ENCODE measurements at regions not wholly inside any gene's neighbourhood (a gene's known extent, or its start where the extent isn't known, plus 50 kb on each side); places are given as distances from the start of the nearest gene placed in this dataset.

DNA sequence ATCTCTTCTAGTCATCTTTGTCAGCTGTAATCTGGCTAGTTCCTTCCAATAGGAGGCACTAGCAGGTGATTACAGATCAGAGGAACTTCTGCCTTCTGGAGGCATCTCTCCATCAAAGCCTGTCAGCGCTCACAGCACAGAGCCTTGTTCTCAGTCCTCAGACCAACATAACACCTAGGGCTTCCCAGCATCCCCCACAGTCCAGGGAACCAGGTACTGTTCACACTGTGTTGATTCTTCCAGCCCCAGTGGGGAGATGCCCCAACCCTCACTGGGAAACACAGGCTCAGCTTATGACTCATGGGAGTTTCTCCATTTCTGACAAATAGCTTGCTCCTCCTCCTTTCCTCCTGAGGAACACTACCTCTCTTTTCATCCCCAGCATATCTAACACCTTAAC, 601.7 kb downstream of the CBLN2 start:
- TF ChIP-seq HDGF (IDR thresholded peaks at IDR 0.05; ENCODE audit: borderline replicate concordance) (no peak), FOXM1 (IDR thresholded peaks at IDR 0.05; ENCODE audit: borderline replicate concordance) (no peak), NFRKB (IDR thresholded peaks at IDR 0.05) (no peak), ZNF384 (IDR thresholded peaks at IDR 0.05) (no peak), SUZ12 (IDR thresholded peaks at IDR 0.05) (no peak), LEF1 (IDR thresholded peaks at IDR 0.05; ENCODE audit: borderline replicate concordance) (no peak), BHLHE40 (IDR thresholded peaks at IDR 0.05; ENCODE audit: borderline replicate concordance) (no peak), SP1 (IDR thresholded peaks at IDR 0.05) (no peak), TARDBP (IDR thresholded peaks at IDR 0.05) (no peak)
- no peak for DNase-seq (ENCODE audit: extremely low spot score)
- ChIA-PET POLR2A (no interaction called here), CTCF (no interaction called here)

DNA sequence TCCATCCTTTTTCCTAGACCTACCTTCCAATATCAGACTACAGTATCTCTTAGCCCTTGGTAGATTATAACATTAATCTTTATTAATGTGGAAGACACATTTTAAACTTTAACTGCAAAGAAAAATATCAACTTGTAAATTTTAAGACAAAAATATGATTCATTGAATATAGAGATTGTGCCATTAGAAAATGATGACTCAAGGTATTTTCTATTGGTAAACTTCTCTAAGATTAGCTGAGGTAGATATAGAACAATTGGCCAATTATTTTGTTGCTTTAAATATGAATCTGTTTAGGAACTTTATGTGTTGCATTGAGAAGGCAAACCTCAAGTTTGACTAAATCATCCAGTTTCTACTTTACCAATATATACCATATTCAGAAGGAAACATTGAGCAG, 604.7 kb downstream of the CBLN2 start:
- TF ChIP-seq SUZ12 (IDR thresholded peaks at IDR 0.05) (no peak), HDGF (IDR thresholded peaks at IDR 0.05; ENCODE audit: borderline replicate concordance) (no peak), FOXM1 (IDR thresholded peaks at IDR 0.05; ENCODE audit: borderline replicate concordance) (no peak), CTBP1 (IDR thresholded peaks at IDR 0.05; ENCODE audit: borderline replicate concordance) (no peak), ELF4 (IDR thresholded peaks at IDR 0.05) (no peak), LEF1 (IDR thresholded peaks at IDR 0.05; ENCODE audit: borderline replicate concordance) (no peak), L3MBTL2 (conservative IDR thresholded peaks at IDR 0.05) (no peak), FOXK2 (IDR thresholded peaks at IDR 0.05) (no peak), NFRKB (IDR thresholded peaks at IDR 0.05) (no peak), ARNT (IDR thresholded peaks at IDR 0.05) (no peak), SP1 (IDR thresholded peaks at IDR 0.05) (no peak), ZNF384 (IDR thresholded peaks at IDR 0.05) (no peak), BHLHE40 (IDR thresholded peaks at IDR 0.05; ENCODE audit: borderline replicate concordance) (no peak), FOXA1 (IDR thresholded peaks at IDR 0.05) (no peak), TARDBP (IDR thresholded peaks at IDR 0.05) (no peak)
- TF ChIP-seq, protein P1, sequence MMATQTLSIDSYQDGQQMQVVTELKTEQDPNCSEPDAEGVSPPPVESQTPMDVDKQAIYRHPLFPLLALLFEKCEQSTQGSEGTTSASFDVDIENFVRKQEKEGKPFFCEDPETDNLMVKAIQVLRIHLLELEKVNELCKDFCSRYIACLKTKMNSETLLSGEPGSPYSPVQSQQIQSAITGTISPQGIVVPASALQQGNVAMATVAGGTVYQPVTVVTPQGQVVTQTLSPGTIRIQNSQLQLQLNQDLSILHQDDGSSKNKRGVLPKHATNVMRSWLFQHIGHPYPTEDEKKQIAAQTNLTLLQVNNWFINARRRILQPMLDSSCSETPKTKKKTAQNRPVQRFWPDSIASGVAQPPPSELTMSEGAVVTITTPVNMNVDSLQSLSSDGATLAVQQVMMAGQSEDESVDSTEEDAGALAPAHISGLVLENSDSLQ (IDR thresholded peaks at IDR 0.05), result no peak
- ChIA-PET POLR2A (no interaction called here), CTCF (no interaction called here)
- DNase-seq (ENCODE audit: extremely low spot score), result no peak

DNA sequence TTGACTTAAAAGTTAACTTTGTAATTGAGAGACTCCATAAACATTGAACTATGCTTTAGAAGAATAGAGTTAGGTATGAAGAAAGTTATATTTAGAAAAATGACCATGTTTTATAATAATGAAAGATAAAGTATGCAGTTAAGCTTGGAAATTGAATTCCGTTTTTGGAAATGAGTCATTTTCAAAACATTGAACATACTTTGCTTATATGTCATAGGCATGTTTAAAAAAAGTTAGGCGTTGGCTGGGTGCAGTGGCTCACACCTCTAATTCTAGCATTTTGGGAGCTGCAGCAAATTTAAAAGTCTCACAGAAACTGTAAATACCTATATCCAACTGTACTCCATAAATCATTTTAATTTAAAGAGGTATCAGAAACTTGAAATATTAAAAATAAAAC, 607.4 kb downstream of the CBLN2 start:
- no peak for DNase-seq (ENCODE audit: extremely low spot score)
- ChIA-PET CTCF (no interaction called here), POLR2A (no interaction called here)
- TF ChIP-seq NFRKB (IDR thresholded peaks at IDR 0.05) (no peak), HDGF (IDR thresholded peaks at IDR 0.05; ENCODE audit: borderline replicate concordance) (no peak), ELF4 (IDR thresholded peaks at IDR 0.05) (no peak), FOXK2 (IDR thresholded peaks at IDR 0.05) (no peak), CTBP1 (IDR thresholded peaks at IDR 0.05; ENCODE audit: borderline replicate concordance) (no peak), L3MBTL2 (conservative IDR thresholded peaks at IDR 0.05) (no peak), BHLHE40 (IDR thresholded peaks at IDR 0.05; ENCODE audit: borderline replicate concordance) (no peak), FOXA1 (IDR thresholded peaks at IDR 0.05) (no peak), FOXM1 (IDR thresholded peaks at IDR 0.05; ENCODE audit: borderline replicate concordance) (no peak), TARDBP (IDR thresholded peaks at IDR 0.05) (no peak), SUZ12 (IDR thresholded peaks at IDR 0.05) (no peak), SP1 (IDR thresholded peaks at IDR 0.05) (no peak), LEF1 (IDR thresholded peaks at IDR 0.05; ENCODE audit: borderline replicate concordance) (no peak), ZNF384 (IDR thresholded peaks at IDR 0.05) (no peak)
- TF ChIP-seq, protein P1 (IDR thresholded peaks at IDR 0.05), result no peak

DNA sequence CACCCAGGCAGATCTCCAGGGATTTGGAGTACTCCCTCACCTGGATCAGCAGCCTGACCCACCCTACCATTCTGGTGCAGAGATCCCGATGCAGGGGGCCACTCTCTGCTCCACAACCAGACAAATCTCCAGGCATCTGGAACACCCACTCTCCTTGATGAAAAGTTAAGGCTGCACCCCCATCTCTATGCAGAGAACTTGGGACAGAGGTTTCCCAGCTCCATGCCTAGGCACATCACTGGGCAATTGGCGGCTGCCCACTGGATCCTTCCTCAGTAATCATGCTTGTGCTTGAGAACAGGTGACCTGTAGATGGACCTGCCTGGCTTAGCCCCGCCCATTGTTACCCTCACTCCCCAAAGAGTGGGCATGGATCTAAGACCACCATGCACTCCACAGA, 624.9 kb downstream of the CBLN2 start:
- DNase-seq (ENCODE audit: extremely low spot score), result no peak
- ChIA-PET CTCF (no interaction called here), POLR2A (no interaction called here)
- TF ChIP-seq, protein P1 (IDR thresholded peaks at IDR 0.05), result no peak
- TF ChIP-seq FOXM1 (IDR thresholded peaks at IDR 0.05; ENCODE audit: borderline replicate concordance), result no peak
- no peak for TF ChIP-seq ARNT (IDR thresholded peaks at IDR 0.05)
- no peak for TF ChIP-seq LEF1 (IDR thresholded peaks at IDR 0.05; ENCODE audit: borderline replicate concordance)
- no peak for TF ChIP-seq FOXA1 (IDR thresholded peaks at IDR 0.05)
- no peak for TF ChIP-seq NFRKB (IDR thresholded peaks at IDR 0.05)
- TF ChIP-seq SUZ12 (IDR thresholded peaks at IDR 0.05), result no peak
- no peak for TF ChIP-seq CTBP1 (IDR thresholded peaks at IDR 0.05; ENCODE audit: borderline replicate concordance)
- no peak for TF ChIP-seq FOXK2 (IDR thresholded peaks at IDR 0.05)
- TF ChIP-seq BHLHE40 (IDR thresholded peaks at IDR 0.05; ENCODE audit: borderline replicate concordance), result no peak
- TF ChIP-seq ELF4 (IDR thresholded peaks at IDR 0.05), result no peak
- TF ChIP-seq HDGF (IDR thresholded peaks at IDR 0.05; ENCODE audit: borderline replicate concordance), result no peak
- TF ChIP-seq TARDBP (IDR thresholded peaks at IDR 0.05), result no peak

DNA sequence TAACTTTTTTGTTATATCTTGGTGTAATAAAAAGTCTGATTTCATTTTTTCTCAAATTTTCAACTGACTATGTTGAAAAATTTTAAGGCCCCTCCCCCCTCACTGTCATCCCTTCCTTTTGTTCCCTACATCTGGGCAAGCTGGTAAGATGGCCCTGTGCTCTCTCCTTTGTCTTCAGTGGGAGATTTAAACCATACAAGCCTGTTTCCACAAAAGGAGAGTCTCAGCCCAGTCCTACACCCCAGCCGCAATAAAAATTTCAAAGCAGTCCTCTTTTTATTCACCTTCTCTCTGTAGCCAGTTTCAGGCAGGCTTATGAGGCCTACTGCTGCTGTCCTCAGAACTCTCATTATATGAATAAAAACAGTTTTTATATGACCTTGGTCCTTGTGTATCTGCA, 630.5 kb downstream of the CBLN2 start:
- ChIA-PET POLR2A (no interaction called here), CTCF (no interaction called here)
- no peak for TF ChIP-seq SP1 (IDR thresholded peaks at IDR 0.05)
- TF ChIP-seq ELF4 (IDR thresholded peaks at IDR 0.05), result no peak
- no peak for DNase-seq (ENCODE audit: extremely low spot score)

DNA sequence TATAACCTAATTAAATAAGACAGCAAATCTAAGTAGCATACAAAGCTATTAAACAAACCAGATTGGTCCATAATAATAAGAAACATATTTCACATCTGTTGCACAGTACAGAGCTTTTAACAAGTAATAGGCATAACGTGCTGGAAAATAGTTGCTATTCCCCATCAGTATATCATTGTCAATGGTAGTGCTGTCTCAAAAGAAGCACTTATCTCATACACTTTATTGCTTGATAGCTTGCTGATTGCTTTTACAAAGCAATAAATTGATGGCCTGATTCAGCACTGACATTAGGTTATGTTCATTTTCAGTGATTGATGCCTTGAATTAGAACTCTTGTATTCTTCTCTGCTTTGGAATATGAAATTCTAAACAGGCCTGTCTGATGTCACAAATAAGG, 641.7 kb downstream of the CBLN2 start:
- no peak for DNase-seq (ENCODE audit: extremely low spot score)
- CTCF ChIA-PET, result no interaction called here
- TF ChIP-seq ZNF384 (IDR thresholded peaks at IDR 0.05) (no peak), ELF4 (IDR thresholded peaks at IDR 0.05) (no peak), ARNT (IDR thresholded peaks at IDR 0.05) (no peak)
- POLR2A ChIA-PET, result no interaction called here
